Mucosa of gallbladder (tissue), 1 donor: ENCODE measurements at regions not wholly inside any gene's neighbourhood (a gene's known extent, or its start where the extent isn't known, plus 50 kb on each side); places are given as distances from the start of the nearest gene placed in this dataset.
"Not testable (repeated sequence)": the region's sequence is repeated elsewhere in the genome, so short reads cannot be mapped to it uniquely, and the experiment has no call there.

ENCODE experiments used
- DNase-seq: peaks from one replicate; pipeline ENCODE4 v3.0.0-alpha.2; 2020; ENCODE audit warnings: low spot score
- donor health status: DM: no; HTN: no; CAD: no.

DNA sequence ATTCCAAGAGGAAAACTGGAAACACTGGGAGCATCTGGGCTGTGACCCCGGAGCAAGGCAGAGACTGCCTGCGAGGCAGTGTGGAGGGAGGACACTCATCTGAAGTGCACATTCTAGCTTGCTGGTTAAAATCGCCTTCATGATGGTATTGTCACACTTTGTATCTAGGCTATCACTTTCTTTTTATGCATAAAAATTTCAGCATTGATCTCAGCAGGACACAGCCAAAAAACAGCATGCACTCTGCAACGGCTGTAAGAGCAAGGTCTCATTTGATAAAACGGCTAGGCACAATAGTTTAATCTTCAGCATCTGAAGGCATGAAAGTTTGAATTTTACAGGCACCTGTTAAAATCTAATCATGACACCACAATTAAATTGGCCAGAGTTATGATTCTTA is 110.8 kb upstream of the IRX1 start:
- no peak for DNase-seq

DNA sequence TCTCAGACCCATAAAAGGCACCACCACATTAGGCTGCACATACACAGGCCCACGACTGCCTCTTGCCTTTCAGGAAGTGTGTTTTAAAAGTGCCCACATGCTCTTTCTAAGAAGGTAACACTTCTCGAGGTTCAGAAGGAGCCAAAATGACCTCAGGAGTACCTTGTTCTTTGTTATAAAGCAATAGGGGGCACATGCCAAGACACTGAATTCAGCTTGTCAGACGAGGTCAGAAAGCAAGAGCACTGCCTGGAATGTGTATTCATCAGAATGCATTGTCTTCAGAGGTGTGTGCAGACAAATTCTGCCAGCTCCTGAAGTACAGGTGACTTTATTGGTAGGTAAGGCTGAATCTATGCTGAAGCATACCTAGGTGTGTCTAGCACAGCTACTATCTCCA is 114.5 kb upstream of the IRX1 start:
- DNase-seq: no peak

DNA sequence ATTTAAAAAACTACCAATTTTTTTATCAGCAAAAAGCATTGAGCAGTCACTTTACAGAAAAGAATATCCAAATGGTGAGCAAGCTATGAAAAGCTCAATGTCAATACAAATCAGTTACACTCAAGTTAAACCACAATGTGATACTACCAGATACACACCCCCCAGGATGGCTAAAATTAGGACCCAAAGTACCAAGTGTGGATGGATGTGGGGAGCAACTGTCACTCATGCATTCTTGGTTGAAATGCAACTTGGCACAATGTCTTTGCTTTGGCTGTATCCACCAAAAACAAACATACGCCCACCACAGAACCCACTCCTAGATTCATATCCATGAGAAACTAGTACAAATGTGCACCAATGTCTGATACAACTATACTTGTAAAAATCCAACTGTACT is 120.0 kb upstream of the IRX1 start:
- DNase-seq: no peak

DNA sequence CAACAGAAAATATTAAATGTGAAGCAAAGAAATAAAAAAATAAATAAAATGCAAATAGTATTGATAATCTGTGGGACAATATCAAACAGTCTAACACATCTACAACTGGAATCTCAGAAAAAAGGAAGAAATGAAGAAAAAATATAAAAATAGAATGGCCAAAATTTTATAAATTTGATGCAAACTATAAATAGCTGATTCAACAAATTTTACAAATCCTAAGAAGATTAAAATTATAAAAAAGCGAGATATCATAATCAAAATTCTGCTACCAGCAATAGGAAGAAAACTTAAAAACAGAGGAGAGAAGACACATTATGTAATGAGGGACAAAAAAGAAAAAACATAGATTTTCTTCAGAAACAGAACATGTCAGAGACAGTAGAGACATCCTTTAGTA is 129.2 kb upstream of the IRX1 start:
- DNase-seq: no peak

DNA sequence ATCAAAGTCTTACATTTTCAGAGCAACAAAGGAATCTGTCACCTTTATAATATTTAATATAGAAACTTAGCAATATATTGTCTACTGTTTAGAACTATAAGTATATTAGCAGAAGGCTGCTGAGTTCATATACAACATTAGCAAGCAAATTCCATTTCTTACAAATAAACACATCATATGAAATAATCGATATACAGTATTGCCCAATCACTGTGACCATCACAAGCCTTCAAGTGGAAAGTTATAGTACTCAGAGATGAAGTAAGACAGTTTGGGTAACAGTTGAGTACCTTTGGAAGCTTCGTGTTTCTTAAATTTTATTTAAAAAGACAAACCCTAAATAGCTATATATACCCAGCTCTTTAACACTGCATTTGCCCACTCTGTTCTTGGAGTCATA is 135.2 kb upstream of the IRX1 start:
- no peak for DNase-seq

DNA sequence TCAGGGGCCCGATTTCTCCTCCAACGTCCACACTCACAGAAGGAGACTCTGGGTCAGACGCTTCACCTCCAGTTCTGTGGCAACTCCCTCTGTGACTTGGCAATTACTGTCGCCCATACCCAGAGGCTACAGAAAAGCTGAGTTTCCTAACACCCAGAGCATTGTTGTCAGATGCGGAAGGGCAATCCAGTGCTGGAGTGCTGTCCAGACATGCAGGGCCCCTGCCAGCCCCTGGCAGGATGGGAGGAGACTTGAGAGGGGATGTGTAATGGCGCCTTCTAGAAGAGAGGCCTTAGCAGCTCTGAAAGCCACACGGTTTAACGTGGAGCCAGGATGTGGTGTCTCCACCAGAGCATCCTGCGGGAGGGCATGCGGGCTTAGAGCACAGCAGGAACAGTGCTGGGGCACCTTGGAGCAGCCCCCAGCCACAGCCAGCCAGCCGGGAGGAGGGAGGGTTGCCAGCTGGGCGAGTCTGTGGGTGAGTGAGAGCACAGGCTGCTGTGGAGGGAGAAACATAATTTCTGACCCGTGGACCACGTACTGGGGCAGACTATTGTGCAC is 139.4 kb upstream of the IRX1 start:
- DNase-seq: no peak

DNA sequence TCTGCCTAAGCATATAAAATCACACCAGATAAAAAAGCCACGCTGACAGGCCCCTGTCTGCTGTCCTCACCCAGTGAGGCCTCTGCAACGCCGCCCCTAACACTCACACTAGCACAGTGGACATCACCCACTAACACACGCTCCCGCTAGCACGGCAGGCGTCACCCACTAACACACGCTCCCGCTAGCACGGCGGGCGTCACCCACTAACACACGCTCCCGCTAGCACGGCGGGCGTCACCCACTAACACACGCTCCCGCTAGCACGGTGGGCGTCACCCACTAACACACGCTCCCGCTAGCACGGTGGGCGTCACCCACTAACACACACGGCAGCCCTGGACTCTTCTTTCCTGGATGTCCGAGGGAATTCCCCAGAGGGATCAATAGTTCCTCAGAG is 141.6 kb upstream of the IRX1 start:
- DNase-seq: not testable (repeated sequence)

DNA sequence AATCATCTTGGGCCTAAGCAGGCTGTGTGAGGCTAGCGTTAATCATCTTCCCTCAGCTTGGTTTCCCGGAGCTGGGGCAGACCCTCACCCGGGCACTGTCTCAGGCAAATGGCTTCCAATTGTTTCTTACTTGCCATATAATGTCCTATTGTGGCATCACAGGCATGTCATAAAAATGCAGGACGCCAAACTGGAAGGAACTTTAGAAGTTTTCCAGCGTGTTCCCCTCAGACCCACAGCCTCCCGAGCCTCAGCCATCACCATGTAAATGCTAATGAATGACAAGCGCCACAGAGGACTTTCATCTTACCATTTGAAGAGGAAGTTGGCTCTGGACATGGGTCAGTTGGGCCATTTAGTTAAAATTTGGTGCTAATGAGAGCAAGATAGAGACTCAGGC is 143.0 kb upstream of the IRX1 start:
- no peak for DNase-seq

DNA sequence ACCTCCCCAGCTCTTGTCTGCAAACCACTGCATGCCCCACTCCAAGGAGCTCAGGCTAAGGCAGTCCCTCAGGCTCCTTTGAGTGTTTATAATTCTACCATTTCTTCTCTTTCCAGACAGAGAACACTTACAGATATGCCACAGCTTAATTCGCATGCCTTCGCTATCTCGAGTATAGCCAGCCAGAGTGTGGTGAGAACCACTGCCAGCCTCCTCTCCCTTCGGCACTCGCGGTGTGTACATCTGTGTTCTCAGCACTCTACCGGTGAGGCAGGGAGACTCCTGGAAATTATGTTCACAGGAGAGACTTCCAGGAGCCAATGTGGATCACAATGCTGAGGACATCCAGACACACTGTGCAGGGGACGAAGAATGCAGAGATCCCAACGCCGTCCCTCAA is 143.7 kb upstream of the IRX1 start:
- DNase-seq: no peak

DNA sequence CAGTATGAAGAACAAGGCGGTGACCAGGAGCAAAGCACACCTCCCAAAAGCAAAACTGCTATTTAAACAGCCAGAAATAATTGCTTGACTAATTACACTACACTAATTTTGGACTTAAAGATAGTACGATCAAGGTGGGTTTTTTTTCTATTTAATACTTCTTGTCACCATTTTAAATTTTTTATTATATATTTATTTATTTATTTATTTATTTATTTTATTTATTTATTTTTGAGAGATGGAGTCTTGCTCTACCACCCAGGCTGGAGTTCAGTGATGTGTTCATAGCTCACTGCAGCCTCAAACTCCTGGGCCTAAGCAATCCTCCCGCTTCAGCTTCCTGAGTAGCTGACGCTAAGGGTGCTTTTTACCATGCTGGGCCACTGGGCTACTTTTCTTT is 146.2 kb upstream of the IRX1 start:
- DNase-seq: no peak

DNA sequence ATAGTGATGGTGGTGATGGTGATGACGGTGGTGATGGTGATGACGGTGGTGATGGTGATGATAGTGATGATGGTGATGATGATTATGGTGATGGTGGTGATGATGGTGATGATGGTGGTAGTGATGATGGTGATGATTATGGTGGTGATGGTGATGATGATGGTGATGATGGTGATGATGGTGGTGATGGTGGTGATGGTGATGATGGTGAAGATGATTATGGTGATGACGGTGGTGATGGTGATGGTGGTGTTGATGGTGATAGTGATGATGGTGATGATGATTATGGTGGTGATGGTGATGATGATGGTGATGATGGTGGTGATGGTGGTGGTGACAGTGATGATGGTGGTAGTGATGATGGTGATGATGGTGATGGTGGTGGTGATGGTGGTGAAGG is 149.2 kb upstream of the IRX1 start:
- DNase-seq: no peak

DNA sequence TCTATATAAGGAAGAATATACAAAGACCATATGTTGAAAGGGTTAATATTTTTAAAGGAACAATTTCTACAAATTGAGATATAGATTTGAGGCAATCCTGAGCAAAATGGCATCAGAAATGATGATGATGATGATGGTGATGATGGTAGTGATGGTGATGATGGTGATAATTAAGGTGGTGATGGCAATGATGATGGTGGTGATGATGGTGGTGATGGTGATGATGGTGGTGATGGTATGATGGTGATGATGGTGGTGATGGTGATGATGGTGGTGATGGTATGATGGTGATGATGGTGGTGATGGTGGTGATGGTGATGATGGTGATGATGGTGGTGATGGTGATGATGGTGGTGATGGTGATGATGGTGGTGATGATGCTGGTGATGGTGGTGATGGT is 150.1 kb upstream of the IRX1 start:
- DNase-seq: not testable (repeated sequence)

DNA sequence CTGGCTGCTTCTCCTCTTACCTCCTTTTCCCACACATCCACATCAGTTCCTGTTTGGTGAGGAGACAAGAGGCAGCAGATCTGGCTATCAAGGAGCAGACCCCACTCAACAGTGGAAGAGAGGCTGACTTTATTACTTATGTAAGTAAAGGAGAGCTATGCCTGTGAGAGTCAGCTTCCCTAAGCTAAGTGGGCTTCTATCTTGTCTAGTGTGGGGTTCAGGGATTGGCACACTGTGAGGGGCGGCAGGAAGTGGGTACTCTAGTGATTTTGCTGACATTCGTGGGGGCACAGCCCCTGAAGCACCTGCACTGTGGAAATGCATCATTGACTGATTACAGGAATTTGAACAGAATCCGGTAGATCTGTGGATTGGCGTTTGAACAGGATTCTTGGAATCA is 163.5 kb upstream of the IRX1 start:
- DNase-seq: no peak

DNA sequence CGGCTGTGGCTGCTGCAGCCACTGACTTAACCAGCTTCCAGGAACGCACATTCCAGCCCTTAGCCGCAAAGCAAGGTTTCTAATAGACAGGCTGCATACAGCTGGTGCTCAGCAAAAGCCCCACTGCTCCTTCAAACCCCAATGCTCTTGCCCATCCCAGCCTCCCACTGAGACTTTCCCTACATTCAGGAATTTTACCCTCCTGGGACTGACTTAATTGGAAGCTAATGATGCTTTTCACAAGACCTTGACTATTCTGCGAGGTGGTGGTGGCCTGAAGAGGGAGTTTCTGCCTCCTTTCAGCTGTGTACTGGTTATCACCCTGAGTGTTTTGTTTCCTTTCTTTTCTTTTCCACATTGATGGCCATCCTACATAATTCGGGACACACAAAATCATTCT is 164.9 kb upstream of the IRX1 start:
- no peak for DNase-seq

DNA sequence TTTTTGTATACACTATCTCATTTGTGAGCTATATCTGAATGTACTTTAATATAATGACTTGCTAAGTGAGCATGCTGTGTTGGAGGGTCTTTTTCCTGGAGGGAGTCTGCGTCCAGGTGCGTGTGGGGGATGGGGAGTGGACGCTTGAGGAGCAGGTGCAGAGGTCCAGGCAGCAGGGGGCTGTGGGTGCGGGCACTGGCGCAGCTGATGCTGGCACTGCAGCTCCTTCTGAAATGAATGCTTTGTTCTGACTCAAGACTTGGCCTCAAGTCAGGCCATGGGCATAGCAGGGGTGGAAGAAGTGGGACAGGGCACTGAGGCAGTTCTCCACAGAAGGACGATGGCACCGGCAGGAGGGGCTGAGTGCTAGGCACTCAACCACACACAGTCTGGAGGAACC is 165.7 kb upstream of the IRX1 start:
- DNase-seq: no peak

DNA sequence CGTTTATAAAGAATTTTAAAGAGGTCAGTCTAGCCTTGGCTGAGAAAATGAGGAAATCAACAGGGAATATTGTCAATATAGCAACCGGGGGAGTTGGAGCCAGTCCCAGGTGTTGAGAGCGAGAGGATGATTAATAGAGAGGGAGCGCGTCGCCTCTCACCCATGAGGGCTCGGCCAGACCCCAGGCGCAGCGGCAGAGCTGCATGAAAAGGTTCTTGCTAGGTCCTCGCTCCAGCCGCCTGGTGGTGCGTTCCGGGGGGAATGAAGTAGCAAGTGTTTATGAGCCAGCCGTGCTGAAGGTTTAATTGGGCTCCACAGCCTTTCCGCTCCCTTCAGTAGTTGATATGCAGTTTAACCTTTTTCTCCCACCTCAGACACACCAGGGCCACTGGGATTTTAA is 167.3 kb upstream of the IRX1 start:
- no peak for DNase-seq

DNA sequence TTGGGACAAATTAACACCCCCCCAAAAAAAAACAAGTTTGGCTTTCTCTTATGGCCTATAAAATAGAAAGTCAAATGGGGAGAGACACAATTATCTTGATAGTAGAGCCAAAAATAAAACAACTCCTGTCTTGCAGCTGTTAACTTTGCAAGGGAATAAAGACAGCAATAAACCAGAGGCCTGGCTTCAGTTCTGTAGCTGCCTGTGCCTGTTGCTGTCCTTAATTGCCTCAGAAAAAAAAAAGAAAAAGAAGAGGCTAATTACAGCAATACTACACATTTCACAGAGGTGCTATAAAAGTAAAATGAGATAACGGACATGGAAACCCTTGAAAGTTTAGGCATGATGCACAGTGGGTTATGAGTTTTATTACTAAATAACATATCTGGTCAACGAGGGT is 170.7 kb upstream of the IRX1 start:
- no peak for DNase-seq

DNA sequence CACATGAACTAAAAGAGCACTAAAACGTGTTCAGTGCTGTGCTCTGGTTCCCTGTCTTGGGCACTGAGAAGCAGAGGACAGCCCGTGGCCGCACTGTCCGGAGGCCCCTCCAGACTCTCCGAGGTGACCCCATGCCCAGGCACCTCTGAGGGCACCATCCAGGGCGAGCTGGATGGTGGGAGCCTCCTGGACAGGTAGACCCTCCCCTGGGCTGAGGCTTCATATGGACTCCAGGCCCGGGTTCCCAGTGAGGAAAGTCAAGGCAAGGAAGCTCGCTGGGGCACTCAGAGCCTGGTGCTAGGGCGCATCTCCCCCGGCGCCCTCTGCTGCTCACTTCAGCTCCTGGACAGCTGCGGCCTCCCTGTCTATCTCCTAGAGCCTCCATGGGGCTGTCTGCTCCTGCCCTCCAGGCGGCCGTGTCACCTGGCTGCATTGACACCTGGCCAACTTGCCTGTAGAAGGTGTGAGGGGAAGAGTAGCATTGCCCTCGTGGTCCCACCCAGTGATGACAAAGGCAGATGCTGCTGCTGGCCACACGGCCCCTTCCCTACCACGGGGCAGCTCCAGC is 178.2 kb upstream of the IRX1 start:
- DNase-seq: no peak

DNA sequence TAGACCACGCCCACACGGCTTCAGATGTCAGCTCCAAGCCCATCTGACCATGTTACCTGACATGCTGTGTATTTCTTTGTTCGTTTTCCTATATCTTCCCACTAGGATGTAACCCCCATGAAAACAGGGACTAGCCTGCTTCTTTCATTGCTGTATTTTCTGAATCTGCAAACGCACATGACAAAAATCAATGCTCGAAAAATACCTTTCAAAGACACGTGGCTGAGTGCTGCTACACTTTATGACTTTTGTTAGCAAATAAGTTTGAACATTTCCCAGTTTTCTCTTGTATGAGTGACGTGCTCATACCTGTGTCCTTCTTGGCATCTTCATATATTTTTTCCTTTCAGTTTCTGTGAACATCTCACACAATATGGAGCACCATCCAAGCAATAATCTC is 181.3 kb upstream of the IRX1 start:
- no peak for DNase-seq

DNA sequence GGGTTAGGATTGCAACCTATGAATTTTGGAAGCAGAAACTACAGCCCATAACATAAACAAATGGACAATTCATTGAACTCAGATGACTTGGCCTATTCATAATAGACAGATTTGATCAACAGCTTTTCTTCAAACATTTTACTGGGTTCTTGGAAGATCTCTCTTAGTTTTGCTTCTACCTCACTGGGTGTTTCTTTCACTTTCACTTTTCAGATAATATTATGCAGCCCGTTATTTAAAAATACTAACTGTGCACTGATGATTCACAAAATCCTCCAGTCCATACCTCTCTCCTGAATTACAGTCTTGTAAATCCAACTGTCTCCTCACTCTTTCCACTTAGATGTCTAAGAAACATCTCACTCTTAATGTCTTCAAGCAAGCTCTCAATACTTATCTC is 183.5 kb upstream of the IRX1 start:
- no peak for DNase-seq

DNA sequence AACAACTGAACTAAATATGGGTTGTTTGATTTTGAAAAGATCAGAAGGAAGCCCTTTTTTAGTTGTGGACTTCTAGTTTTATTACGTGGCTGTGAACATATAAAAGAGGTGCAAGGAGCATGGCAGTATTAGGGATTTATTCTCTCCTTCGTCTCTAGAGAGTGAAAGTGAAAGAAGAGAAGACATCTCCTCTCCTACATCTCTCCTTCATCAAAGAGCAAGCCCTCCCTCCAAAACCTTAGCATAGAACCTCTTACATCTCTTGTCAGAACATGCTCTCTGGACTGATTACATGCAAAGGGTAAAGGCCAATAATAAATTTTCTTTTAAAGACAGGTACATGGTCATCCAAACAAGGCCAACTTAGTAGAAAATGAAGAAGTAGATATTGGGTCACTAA is 184.3 kb upstream of the IRX1 start:
- no peak for DNase-seq

DNA sequence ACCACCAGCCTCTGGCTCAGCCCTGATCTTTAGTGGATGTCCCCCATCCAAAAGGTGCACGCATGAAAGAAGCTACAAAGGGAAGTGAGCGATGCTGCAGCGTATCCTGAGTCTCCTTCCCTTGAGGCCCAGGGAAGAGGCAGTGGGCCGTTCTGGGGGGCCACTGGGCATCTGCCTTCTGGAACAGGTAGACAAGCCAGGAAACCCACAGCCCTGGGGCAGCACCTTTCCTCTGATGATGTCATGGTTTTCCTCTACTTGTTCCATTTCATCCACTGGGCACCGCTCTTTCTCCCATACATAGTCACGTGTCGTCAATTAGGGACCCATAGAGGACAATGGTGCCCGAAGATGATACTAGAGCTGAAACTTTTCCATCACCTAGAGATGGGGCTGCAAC is 194.0 kb upstream of the IRX1 start:
- DNase-seq: no peak

DNA sequence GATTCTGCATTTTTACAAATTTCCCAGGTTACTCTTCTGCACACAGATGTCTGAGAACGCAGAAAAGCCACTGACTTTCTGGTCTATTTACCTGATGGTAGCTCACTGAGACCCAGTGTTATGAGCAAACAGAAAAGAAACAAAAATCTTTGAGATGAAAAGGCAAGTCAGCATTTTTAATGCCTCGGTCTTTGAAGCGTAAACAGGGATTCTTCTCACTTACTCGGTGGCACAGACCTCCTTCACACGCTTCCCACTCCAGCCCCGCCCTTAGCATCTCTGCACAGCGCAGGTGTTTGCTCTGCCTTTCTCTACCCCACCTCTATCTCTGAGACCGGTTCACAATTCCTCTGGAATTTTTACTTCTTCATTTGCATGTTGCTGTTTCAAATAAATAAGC is 195.0 kb upstream of the IRX1 start:
- no peak for DNase-seq

DNA sequence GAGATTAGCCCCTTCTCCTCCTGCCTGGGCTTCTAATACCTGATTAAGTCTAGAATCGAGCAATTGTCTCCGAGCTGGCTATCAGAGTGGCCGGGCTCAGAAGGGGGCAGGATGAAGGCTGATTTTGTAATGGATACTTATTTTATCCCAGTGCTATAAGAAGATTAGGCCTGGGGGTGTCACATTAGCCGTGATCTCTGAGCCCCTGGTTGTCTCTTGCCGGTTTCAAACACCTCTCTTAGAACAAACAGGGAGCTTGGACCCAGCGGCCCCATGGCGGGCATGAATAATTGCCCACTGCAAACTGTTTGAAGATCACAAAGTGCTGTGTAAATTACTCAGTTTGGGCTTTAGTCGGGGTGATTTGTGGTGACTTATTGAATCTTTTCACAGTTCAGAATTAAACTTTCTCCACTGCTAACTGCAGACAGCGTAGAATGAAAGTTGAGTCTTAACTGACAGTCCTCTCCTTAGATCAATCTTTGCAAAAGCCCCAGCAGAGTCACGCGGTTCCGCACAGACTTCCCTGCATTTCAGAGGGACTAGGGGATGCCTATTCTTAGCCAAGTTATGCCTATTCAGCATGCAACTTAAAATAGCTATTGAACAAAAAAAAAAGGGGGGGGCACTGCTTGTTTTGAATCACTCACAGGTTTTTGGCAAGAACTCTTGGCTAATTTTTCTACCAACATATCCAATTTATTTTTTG is 200.6 kb upstream of the IRX1 start:
- no peak for DNase-seq
